Amniotic stem cell (primary cell): ENCODE measurements at regions not wholly inside any gene's neighbourhood (a gene's known extent, or its start where the extent isn't known, plus 50 kb on each side); places are given as distances from the start of the nearest gene placed in this dataset.

ENCODE experiments used
- DNase-seq: peaks from one replicate; lab custom pipeline; 2025; lab: John Stamatoyannopoulos, UW

GRCh38 chr2:16818203-16818556 lies 152.5 kb upstream of the CYRIA start:
- no peak for DNase-seq

GRCh38 chr2:16817305-16818202 lies 151.9 kb upstream of the CYRIA start:
- no peak for DNase-seq

DNA sequence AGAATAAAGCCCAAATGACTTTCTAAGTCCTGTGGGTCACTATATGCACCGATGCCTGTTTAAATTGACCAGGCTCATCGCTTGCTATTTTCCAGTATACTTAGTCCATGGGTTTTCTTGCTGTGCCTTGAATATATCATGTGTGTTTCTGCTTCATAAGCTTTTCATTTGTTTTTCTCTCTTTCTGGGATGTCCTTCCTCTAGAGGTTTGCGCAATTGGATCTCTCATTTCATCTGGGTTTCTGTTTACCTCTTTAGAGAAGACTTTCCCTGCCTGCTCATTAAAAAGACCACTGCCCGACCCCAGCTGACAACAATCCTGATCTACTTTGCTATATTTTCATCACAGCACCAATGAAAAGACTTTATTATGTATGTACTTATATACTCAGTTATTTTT lies 150.9 kb upstream of the CYRIA start:
- no peak for DNase-seq

- no peak for DNase-seq
These were observed 150.4 kb upstream of the CYRIA start for GRCh38 chr2:16816016-16816415.

DNA sequence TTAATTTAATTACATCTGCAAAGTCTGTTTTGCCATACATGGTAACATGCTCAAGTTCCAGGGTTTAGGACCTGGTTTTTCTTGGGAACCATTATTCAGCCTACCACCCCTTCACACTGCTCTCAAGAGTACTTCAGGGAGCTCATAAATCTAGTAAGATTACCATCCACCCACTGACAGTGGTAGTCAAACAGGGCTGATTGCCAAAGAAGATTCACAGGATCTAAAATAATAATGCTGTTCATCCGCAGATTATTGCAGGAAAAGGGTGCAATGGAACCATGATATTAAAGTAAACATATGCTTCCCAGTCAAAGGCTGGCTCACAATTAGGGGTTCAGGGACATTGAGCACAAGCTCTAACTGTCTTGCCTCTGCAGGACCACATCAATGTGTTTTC lies 148.0 kb upstream of the CYRIA start:
- DNase-seq = no peak

- DNase-seq = no peak
These were observed 132.8 kb upstream of the CYRIA start for GRCh38 chr2:16798472-16798871.

DNA sequence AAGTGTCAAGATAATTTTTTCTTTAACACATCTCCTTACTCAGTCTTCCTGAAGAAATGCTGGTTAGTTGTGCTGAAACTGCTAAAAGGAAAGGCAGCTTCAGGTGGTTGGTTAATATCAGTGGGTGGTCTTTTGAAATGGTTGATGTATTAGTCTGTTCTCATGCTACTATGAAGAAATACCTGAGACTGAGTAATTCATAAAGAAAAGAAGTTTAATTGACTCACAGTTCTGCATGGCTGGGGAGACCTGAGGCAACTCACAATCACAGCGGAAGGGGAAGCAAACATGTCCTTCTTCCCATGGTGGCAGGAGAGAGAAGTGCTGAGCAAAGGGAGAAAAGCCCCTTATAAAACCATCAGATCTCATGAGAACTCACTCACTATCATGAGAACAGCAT lies 125.9 kb upstream of the CYRIA start:
- no peak for DNase-seq

GRCh38 chr2:16785149-16785548 lies 119.5 kb upstream of the CYRIA start:
- no peak for DNase-seq

GRCh38 chr2:16784652-16785051 lies 119.0 kb upstream of the CYRIA start:
- no peak for DNase-seq

GRCh38 chr2:16777123-16777870 lies 111.7 kb upstream of the CYRIA start:
- DNase-seq = no peak

DNA sequence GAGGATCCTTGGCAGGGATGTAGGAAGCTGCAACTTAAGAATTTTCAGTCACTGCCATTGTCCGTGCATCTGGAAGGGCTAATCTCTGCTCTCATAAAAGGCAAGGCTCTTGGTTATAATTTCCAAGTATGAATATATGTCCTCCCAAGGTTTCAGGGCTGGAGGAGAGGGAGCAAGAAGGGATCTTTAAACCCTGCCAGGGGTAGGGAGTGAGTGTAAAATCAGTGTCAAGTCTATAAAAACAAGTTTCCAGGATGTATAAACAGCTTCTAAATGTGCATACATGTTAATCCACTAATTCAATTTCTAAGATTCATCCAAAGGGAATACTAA lies 110.2 kb upstream of the CYRIA start:
- DNase-seq = no peak

DNA sequence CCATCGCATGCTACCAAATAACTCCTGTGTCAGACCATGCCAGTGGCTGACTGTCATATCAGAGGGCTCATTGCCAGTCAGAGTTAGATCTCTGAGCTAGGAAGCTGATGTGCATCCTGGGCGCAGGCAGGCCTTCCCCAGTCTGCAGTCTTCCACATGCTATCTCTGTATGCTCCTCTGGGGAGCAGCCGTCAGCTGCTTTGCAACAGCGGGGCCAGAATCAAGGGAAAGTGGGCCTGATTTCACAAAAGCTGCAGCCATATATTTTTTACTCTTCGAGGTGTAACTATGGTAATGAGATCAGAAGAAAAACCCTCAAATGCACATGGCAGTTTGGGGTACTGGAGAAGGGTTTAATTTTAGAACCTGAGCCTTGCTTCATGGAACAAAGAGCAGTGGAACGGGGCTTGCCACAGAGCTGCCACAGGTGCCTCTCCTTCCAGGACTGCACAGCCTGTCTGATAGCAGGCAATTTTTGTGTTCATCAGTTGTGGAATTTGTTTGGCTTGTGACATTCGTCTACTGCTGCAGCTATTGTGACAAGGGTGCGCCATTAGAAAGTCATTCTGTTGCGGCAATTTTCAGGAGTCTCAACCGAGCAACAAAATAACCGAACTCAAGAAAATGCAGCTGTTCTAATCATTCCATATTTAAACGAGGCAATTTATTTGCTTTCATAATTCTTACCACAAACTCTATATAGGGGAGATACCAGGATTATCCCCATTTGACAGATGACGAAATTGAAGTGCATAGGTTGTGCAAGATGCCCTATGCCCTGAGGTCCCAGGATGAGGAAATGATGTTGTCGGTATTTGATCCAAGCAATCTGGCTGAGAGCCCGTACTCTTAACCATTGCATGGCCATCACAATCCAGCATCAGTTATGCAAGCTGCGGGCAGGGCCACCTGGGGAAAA lies 109.6 kb upstream of the CYRIA start:
- DNase-seq = no peak

GRCh38 chr2:16774091-16774490 lies 108.5 kb upstream of the CYRIA start:
- DNase-seq = no peak

DNA sequence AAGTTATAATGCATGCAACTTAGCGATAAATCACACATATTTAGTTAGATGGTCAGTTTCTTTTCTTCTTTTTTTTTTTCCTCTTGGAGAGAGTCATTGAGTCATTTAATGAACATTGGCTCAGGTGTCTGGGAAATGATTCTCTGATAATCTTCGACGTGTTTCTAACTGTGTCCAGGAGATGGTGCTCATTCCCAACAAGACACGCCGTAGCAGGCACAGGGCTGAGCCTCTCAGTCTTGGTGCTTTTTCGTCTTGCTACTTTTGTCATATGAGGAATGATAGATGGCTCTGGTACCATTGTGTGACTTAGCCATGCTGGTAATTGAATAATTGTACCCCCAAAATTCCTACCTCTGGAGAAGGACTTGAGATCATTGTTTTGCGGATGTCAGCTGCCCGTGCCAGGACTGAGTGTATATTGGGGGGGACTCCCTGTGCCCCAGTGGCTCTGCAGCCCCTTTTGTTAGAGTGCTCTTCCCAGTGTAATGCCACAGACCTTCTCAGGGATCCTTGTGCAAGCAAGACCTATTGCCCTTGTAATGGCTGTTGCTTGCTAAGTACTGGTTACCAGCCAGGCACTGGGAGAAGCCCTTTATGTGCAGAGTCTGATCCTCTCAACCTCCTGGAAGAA lies 107.6 kb upstream of the CYRIA start:
- peak; percentile 24 for DNase-seq

- no peak for DNase-seq
These were observed 102.3 kb upstream of the CYRIA start for GRCh38 chr2:16767789-16768476.

GRCh38 chr2:16765356-16765755 lies 99.7 kb upstream of the CYRIA start:
- no peak for DNase-seq

GRCh38 chr2:16764487-16764886 lies 98.9 kb upstream of the CYRIA start:
- no peak for DNase-seq

DNA sequence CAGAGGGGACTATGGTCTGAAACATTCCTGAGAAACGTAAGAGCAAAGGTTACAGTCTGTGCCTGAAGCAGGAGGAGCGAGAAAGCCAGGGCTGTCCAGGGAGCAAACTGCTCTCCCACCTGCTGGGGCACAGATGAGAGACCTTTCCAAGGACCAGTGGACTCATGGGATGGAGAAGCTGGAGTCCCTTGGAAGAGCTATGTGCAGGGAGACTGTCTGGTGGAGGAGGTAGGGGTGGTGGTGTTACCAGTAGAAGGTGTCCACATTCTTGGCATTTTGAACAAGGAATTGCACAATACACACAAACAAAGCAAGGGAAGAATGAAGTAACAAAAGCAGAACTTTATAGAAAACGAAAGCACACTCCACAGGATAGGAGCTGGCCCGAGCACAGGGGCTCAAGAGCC lies 97.9 kb upstream of the CYRIA start:
- no peak for DNase-seq

GRCh38 chr2:16763056-16763455 lies 97.4 kb upstream of the CYRIA start:
- no peak for DNase-seq

GRCh38 chr2:16760426-16760825 lies 94.8 kb upstream of the CYRIA start:
- DNase-seq = no peak
